ENCODE measurements at regions not wholly inside any gene's neighbourhood (a gene's known extent, or its start where the extent isn't known, plus 50 kb on each side); places are given as distances from the start of the nearest gene placed in this dataset.

- Histone ChIP-seq H3K9me2 (ENCODE audit: insufficient read depth) (no peaks in the 10 kb centered on the region), H3K36me3 (ENCODE audit: control insufficient read depth in 1 of 2, insufficient read depth in 2 of 2, low read length in 2 of 2) (no peaks in the 10 kb centered on the region), H2AFZ (ENCODE audit: low read depth, low read length, poor library complexity, severe bottlenecking) (no peak overlapping the region), H4K20me1 (ENCODE audit: insufficient read depth) (no peaks in the 10 kb centered on the region), H3K9ac (ENCODE audit: low read length) (no peak overlapping the region), H3K4me1 (ENCODE audit: control insufficient read depth in 1 of 2, insufficient read depth in 2 of 2, low read length in 2 of 2) (no peaks in the 10 kb centered on the region), H3K9me3 (ENCODE audit: control insufficient read depth in 1 of 2, insufficient read depth in 1 of 2, low read depth in 1 of 2, low read length in 2 of 2) (peaks cover 6 to 15% of the 10 kb centered on the region in 2 experiments; a peak in 2 of 4 replicates), H3K4me2 (ENCODE audit: low read length) (no peak overlapping the region), H3K27me3 (ENCODE audit: insufficient read depth, low read length) (no peaks in the 10 kb centered on the region), H3K79me2 (ENCODE audit: insufficient read depth, low read length) (no peaks in the 10 kb centered on the region), H3K27ac (ENCODE audit: low read depth, low read length) (no peak overlapping the region), H3K4me3 (replicated peaks in 1 of 2; ENCODE audit: low read depth in 1 of 2, low read length in 2 of 2) (no peak overlapping the region)
- ChIA-PET POLR2A (no interaction called here), CTCF (no interaction called here), RAD21 (ENCODE audit: low non-redundant PET in 1 of 2, low total read pairs in 2 of 2, uncharacterized antibody in 2 of 2, unreplicated experiment in 2 of 2) (no interaction called here)
- TF ChIP-seq EZH2 (IDR thresholded peaks at IDR 0.05) = no peak
- no peak for TF ChIP-seq TCF7L2 (IDR thresholded peaks at IDR 0.05; ENCODE audit: borderline replicate concordance, extremely low read depth, insufficient read depth, insufficient read length)
- no peak for TF ChIP-seq ZBTB33 (IDR thresholded peaks at IDR 0.05; ENCODE audit: extremely low read depth, insufficient replicate concordance, low read length)
- TF ChIP-seq SP1 (IDR thresholded peaks at IDR 0.05; ENCODE audit: low read depth) = no peak
- no peak for TF ChIP-seq ZFX (IDR thresholded peaks at IDR 0.05)
- no peak for TF ChIP-seq CEBPB (IDR thresholded peaks at IDR 0.05; ENCODE audit: low read depth)
- TF ChIP-seq POLR2AphosphoS5 (IDR thresholded peaks at IDR 0.05; ENCODE audit: low read depth, low read length) = no peak
- TF ChIP-seq ATF3 (IDR thresholded peaks at IDR 0.05) = no peak
- TF ChIP-seq CBX3 (IDR thresholded peaks at IDR 0.05; ENCODE audit: low read depth) = no peak
- TF ChIP-seq EZH2phosphoT487 (IDR thresholded peaks at IDR 0.05; ENCODE audit: borderline replicate concordance) = no peak
- TF ChIP-seq MAX (IDR thresholded peaks at IDR 0.05) = no peak
- no peak for TF ChIP-seq REST (IDR thresholded peaks at IDR 0.05; ENCODE audit: low read depth)
- TF ChIP-seq JUND (IDR thresholded peaks at IDR 0.05) = no peak
- no peak for ATAC-seq
- no peak for DNase-seq (ENCODE audit: low read depth, low spot score)
- no TSS peak for BruUV-seq (replicated peaks)
- intact Hi-C loops (cut with micrococcal nuclease) = no loop called here
These were observed 684.6 kb upstream of the SOX11 start for GRCh38 chr2:5007596-5007995.
